ENCODE measurements at regions not wholly inside any gene's neighbourhood (a gene's known extent, or its start where the extent isn't known, plus 50 kb on each side); places are given as distances from the start of the nearest gene placed in this dataset.
A peak's percentile ranks its signal among the peaks of the same experiment; 100 is the strongest.
"Not testable (repeated sequence)": the region's sequence is repeated elsewhere in the genome, so short reads cannot be mapped to it uniquely, and the experiment has no call there.

- no peak for DNase-seq
Observed at GRCh38 chr9:30622561-30622960, 1761.9 kb upstream of the ACO1 start.

GRCh38 chr9:30628915-30629567 lies 1755.4 kb upstream of the ACO1 start:
- no peak for DNase-seq

- DNase-seq: no peak
Observed at GRCh38 chr9:30630459-30630858, 1754.0 kb upstream of the ACO1 start.

GRCh38 chr9:30646639-30647038 lies 1737.8 kb upstream of the ACO1 start:
- DNase-seq: not testable (repeated sequence)

- DNase-seq: no peak
Observed at GRCh38 chr9:30661925-30662324, 1722.5 kb upstream of the ACO1 start.

- DNase-seq: no peak
Observed at GRCh38 chr9:30670805-30671562, 1713.5 kb upstream of the ACO1 start.

GRCh38 chr9:30673132-30673531 lies 1711.3 kb upstream of the ACO1 start:
- no peak for DNase-seq

GRCh38 chr9:30676651-30677050 lies 1707.8 kb upstream of the ACO1 start:
- no peak for DNase-seq

GRCh38 chr9:30677221-30677620 lies 1707.2 kb upstream of the ACO1 start:
- DNase-seq: no peak

GRCh38 chr9:30688801-30689200 lies 1695.6 kb upstream of the ACO1 start:
- no peak for DNase-seq

GRCh38 chr9:30697958-30698357 lies 1686.5 kb upstream of the ACO1 start:
- DNase-seq: no peak

- DNase-seq: no peak
Observed at GRCh38 chr9:30711591-30711990, 1672.9 kb upstream of the ACO1 start.

GRCh38 chr9:30713243-30713642 lies 1671.2 kb upstream of the ACO1 start:
- DNase-seq: no peak

GRCh38 chr9:30714389-30714788 lies 1670.1 kb upstream of the ACO1 start:
- DNase-seq: no peak

- DNase-seq: no peak
Observed at GRCh38 chr9:30718483-30718882, 1666.0 kb upstream of the ACO1 start.

GRCh38 chr9:30722065-30722464 lies 1662.4 kb upstream of the ACO1 start:
- no peak for DNase-seq

GRCh38 chr9:30723656-30724055 lies 1660.8 kb upstream of the ACO1 start:
- no peak for DNase-seq

- peak in 1 of 2 experiments; percentile 28 for DNase-seq
Observed at GRCh38 chr9:30732060-30732459, 1652.4 kb upstream of the ACO1 start.

- no peak for DNase-seq
Observed at GRCh38 chr9:30744871-30745270, 1639.6 kb upstream of the ACO1 start.

- DNase-seq: no peak
Observed at GRCh38 chr9:30746589-30746988, 1637.9 kb upstream of the ACO1 start.

GRCh38 chr9:30757723-30758122 lies 1626.7 kb upstream of the ACO1 start:
- no peak for DNase-seq

- DNase-seq: no peak
Observed at GRCh38 chr9:30758726-30759446, 1625.6 kb upstream of the ACO1 start.

- no peak for DNase-seq
Observed at GRCh38 chr9:30765318-30765717, 1619.1 kb upstream of the ACO1 start.

GRCh38 chr9:30771163-30771708 lies 1613.2 kb upstream of the ACO1 start:
- no peak for DNase-seq
